HUES6 (cell line): ENCODE measurements at regions not wholly inside any gene's neighbourhood (a gene's known extent, or its start where the extent isn't known, plus 50 kb on each side); places are given as distances from the start of the nearest gene placed in this dataset.

Experiments used
- H3K27ac ChIP-seq: 2 replicates; pipeline ENCODE4 v1.7.0; 2013; ENCODE audit warnings: low read depth, mild to moderate bottlenecking, low read length, inconsistent platforms
- H3K27me3 ChIP-seq: 2 replicates; pipeline ENCODE4 v1.6.1; 2013; ENCODE audit warnings: low read length; ENCODE audit not compliant: control insufficient read depth, insufficient read depth
- H3K36me3 ChIP-seq: 2 replicates; pipeline ENCODE4 v1.6.1; 2013; ENCODE audit warnings: low read length; ENCODE audit not compliant: control insufficient read depth, insufficient read depth
- H3K4me1 ChIP-seq: 2 replicates; pipeline ENCODE4 v1.6.1; 2013; ENCODE audit warnings: low read length; ENCODE audit not compliant: control insufficient read depth, insufficient read depth
- H3K4me3 ChIP-seq: 2 replicates; pipeline ENCODE4 v1.5.1; 2013; ENCODE audit warnings: low read depth, low read length
- H3K9ac ChIP-seq: one replicate; pipeline ENCODE4 v1.6.1; 2013; ENCODE audit warnings: mild to moderate bottlenecking, low read length
- H3K9me3 ChIP-seq: 2 replicates; pipeline ENCODE4 v1.6.1; 2013; ENCODE audit warnings: low read depth, low read length; ENCODE audit not compliant: control insufficient read depth, insufficient read depth

DNA sequence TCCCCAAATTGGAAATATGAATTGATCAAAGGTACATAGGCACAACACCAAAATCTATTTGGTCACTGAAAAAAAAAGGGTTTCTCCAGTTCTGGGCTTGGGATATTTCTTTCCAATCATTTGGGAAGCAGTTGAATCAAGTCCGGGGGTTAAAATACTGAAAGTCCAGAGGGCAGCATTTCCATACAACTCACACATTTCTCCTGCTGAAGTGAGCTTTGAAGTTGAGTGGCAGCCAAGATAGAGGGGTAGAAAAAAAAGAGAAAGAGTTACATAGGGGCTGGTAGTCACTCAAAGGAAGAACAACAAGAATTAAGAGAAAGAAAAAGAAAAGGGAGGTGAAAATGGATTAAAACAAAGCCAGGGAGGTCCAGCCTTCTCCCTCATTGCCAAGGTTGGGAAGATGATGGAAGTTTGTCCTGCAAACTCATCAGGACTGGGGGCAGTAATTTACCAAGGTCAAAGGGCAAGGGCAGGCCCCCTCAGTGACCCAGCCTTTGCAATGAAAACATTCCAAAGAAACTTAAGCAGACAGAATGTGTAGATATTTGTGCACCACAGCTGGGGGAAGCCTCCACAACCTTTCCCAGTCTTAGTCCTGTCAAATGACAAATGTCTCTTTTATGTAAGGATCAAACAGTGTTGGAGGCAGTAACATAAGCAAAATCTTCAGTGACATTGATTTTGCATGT is 525.3 kb upstream of the JARID2 start:
- Histone ChIP-seq H3K9me3 (no peaks in the 10 kb centered on the region), H3K27ac (no peak overlapping the region), H3K36me3 (no peaks in the 10 kb centered on the region), H3K4me1 (peaks cover 6% of the 10 kb centered on the region), H3K4me3 (no peak overlapping the region), H3K9ac (no peak overlapping the region), H3K27me3 (no peaks in the 10 kb centered on the region)

DNA sequence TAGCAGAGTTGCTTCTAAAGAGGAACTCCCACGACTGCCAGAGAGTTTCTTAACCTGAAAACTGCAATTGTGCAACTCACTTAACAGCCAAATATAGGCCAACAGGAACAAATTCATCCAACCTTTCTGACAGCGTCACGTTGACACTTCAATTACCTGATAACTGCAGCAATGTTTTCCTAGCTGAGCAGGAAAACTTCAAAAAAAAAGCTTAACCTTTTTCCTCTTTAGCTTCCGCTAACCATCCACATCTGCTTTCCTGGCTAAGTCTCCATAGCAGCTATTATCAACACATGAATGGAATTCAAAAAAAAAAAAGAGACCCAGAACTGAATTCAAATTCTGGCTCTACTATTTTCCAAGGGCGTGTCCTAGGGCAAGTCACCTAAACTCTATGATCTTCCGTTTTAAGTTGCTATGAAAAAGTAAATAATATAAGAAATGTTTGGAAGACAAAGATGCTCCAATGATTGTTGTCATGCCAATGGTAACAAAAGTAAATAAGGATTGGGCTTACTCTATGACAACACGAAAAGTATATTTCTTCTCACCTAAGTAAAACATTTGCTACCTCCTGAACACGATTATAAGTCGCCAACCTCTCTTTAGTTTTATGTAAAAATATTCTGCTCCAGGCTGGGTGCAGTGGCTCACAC is 524.6 kb upstream of the JARID2 start:
- Histone ChIP-seq H3K4me1 (peaks cover 6% of the 10 kb centered on the region), H3K27me3 (no peaks in the 10 kb centered on the region), H3K36me3 (no peaks in the 10 kb centered on the region), H3K27ac (no peak overlapping the region), H3K9me3 (no peaks in the 10 kb centered on the region), H3K9ac (no peak overlapping the region), H3K4me3 (no peak overlapping the region)

DNA sequence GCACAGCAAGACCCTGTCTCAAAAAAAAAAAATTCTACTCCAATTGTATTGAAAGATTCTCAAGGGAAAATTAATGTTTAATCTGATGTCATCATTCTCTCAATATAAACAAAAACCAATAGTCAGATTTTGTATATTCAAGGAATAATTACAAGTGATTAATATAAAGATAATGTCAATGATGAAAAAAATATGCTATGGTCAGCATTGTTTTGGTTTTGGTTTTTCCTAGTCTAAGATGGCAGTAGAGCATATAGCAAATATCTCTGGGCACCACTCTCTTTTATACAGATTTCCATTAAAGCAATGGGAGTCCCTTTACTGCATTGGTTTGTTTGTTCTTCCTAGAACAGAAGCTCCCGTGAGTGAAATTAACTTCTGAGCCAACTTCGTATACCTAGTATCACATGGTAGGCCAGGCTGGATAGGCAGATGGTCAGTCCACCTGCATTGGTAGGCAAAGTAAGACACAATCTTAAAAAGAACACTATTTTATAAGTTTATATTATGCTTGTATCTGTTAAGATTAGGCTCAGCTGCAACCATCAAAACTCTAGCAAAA is 523.8 kb upstream of the JARID2 start:
- Histone ChIP-seq H3K9me3 (no peaks in the 10 kb centered on the region), H3K27me3 (no peaks in the 10 kb centered on the region), H3K4me3 (no peak overlapping the region), H3K36me3 (no peaks in the 10 kb centered on the region), H3K4me1 (peaks cover 6% of the 10 kb centered on the region), H3K9ac (no peak overlapping the region), H3K27ac (no peak overlapping the region)

DNA sequence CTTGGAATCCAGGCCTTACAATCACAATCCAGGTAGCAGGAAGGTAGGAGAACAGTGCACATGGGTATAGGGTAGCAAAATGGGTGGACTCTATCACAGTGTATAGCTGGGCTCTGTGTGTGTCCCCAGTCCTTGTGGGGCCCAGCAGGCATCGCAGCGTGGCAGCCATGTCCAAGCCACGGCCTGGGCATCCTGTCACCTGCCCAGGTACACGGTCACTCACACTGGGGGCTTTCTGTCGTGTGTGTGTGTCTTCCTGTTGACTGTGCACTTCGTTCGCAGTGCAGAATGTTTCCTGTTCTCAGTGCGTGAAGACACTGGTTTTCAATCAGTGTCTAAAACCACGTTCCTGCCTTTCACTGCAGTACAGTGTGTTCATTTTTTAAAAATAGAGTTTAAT is 523.2 kb upstream of the JARID2 start:
- H3K4me3 ChIP-seq: no peak overlapping the region

DNA sequence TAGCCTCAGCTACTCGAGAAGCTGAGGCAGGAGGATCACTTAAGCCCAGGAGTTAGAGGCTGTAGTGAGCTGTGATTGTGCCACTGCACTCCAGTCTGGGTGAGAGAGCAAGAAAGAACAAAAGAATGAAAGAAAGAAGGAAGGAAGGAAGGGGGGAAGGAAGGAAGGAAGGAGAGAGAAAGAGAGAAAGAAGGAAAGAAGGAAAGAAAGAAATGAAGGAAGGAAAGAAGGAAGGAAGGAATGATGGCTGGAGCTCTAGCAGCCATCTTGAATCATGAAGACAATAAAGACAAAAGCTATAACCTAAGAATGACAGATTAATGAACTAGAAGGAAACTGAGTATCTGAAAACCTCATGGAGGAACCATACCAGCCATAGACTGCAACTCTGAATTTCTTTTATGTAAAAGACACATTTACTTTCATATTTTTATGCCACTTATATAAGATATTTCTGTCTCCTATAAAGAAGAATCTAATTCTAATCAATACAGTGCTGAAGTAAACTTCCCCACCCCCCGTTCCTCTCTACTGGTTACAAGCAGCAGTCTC is 522.3 kb upstream of the JARID2 start:
- H3K9ac ChIP-seq: no peak overlapping the region
- no peak overlapping the region for H3K4me3 ChIP-seq
- H3K27ac ChIP-seq: no peak overlapping the region
- no peaks in the 10 kb centered on the region for H3K27me3 ChIP-seq
- no peaks in the 10 kb centered on the region for H3K9me3 ChIP-seq
- no peaks in the 10 kb centered on the region for H3K36me3 ChIP-seq
- peaks cover 8% of the 10 kb centered on the region for H3K4me1 ChIP-seq

More for the DNA sequence above, 523.2 kb upstream of the JARID2 start:
- Histone ChIP-seq H3K27me3 (no peaks in the 10 kb centered on the region), H3K4me1 (peaks cover 6% of the 10 kb centered on the region), H3K9me3 (no peaks in the 10 kb centered on the region), H3K27ac (no peak overlapping the region), H3K36me3 (no peaks in the 10 kb centered on the region), H3K9ac (no peak overlapping the region)

DNA sequence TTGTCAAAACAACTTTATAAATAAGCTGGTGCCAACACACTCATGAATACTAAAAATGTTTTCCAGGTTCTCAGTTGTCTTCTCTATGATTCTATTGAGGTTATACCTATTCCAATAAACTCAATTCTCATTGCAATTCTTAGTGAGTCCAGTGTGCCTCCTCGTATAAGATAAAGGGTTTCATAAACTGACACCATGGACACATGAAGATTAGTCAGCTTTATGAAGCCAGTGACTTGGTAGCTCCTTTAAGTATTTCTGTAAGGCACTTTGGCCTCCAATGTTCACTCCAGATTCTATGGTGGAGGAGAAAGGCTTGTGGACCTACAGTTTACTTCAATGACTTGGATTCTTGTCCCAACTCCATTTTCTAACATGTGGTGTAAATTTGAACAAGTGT is 521.3 kb upstream of the JARID2 start:
- H3K36me3 ChIP-seq: no peaks in the 10 kb centered on the region
- H3K9me3 ChIP-seq: no peaks in the 10 kb centered on the region
- no peak overlapping the region for H3K9ac ChIP-seq
- H3K4me1 ChIP-seq: peaks cover 17% of the 10 kb centered on the region
- no peak overlapping the region for H3K4me3 ChIP-seq
- H3K27ac ChIP-seq: no peak overlapping the region
- no peaks in the 10 kb centered on the region for H3K27me3 ChIP-seq

DNA sequence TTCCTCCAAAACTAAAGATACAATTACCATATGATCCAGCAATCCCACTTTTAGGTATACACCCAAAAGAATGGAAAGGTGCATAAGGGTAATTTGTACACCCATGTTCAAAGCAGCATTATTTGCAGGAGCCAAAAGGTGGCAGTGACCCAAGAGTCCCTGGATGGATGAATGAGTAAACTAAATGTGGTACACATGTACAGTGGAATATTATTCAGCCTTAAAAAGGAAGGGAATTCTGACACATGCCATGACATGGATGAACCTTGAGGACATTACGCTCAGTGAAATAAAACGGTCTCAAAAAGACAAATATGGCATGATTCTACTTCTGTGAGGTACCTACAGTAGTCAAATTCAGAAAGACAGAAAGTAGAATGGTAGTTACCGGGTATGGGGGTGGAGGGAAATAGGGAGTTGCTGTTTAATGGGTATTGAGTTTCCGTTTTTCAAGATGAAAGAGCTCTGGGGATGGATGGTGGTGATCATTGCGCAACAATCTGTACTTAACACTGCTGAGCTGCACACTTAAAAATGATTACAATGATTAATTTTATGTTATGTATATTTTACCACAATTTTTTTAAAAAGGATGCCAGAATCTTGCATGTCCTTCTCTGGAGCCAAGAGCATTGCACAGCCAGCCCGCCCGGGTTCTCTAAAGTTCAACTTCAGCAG is 518.9 kb upstream of the JARID2 start:
- Histone ChIP-seq H3K27me3 (no peaks in the 10 kb centered on the region), H3K9me3 (no peaks in the 10 kb centered on the region), H3K27ac (no peak overlapping the region), H3K4me3 (no peak overlapping the region), H3K9ac (no peak overlapping the region), H3K36me3 (no peaks in the 10 kb centered on the region), H3K4me1 (peaks cover 11% of the 10 kb centered on the region)

DNA sequence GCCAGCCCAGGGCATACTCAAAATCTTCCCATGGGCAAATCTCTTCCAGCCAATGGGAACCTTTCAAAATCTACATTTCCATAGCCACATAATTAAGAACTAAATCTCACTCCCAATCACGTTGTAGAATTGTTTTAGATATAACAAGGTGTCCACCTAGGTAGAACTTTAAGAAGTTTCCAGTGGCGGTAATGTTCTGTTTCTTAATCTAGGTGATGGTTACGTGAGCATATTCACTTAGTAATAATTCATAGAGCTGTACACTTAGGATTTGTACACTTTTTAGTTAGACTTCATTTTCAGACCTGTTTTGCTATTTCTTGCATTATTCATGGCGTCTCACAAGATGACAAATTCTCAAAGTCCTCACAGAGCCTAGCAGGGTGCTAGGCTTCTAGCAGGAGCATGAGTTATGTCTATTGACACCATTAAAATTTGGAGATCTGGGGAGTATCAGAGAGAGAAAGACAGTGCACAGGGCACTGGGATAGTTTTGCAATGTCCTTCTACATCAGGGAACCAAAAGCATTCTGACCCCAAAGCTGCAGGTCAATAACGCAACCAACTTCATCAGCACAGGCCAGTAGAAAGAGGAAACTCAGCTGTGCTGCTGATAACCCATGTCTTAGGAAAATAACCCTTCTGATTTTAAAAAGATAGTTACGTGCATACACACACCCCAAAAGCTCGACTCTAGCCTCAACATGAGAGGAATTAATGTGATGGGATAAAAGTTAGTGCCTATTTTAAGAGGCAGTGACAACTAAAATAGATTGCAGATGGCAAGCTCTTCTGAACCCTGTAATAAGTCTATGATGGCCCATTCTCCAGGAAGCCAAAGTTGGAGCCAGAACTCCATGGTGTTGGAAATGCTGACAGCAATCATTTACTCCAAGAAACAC is 518.1 kb upstream of the JARID2 start:
- Histone ChIP-seq H3K4me1 (peaks cover 18% of the 10 kb centered on the region), H3K36me3 (no peaks in the 10 kb centered on the region), H3K4me3 (no peak overlapping the region), H3K9me3 (no peaks in the 10 kb centered on the region), H3K27me3 (no peaks in the 10 kb centered on the region), H3K9ac (no peak overlapping the region), H3K27ac (no peak overlapping the region)

DNA sequence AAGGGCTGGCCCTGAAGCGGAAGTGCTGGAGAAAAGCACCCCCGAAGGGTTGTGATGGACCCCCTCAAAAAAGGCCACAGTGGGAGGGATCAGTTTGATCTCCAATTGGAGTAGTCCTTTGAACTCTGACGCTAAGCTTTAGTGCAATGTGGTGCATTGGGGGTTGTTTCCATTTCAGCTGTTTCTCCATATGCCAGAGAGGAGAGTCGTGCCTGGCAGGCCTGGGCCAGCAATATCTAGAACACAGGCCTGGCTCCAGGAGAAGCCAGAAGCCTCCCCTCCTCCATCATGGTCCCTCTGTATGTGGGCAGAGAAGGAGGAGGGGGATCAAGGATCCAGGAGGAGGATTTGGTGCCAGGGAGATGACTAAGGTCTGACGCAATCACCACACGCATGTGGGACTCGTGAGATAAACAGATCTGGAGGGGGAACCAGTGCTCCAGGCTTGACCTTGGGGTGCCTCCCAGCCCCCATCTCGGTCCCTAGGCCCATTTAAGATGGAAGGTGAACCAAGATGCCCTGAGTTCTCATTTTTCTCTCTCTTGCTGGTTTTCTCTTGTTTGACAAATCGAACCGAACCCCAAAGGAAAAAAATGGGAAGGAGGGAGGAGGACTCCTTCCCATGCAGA is 517.4 kb upstream of the JARID2 start:
- peaks cover 24% of the 10 kb centered on the region for H3K4me1 ChIP-seq
- H3K9me3 ChIP-seq: no peaks in the 10 kb centered on the region
- H3K4me3 ChIP-seq: no peak overlapping the region
- no peak overlapping the region for H3K9ac ChIP-seq
- no peak overlapping the region for H3K27ac ChIP-seq
- H3K36me3 ChIP-seq: no peaks in the 10 kb centered on the region
- no peaks in the 10 kb centered on the region for H3K27me3 ChIP-seq
